Ovary (tissue), 7 donors: ENCODE measurements at regions not wholly inside any gene's neighbourhood (a gene's known extent, or its start where the extent isn't known, plus 50 kb on each side); places are given as distances from the start of the nearest gene placed in this dataset.

Experiments
- DNase-seq, 5 donors: peaks; one replicate each; pipeline ENCODE4 v3.0.0-alpha.2; 2019 to 2020
- H3K27ac ChIP-seq, 2 donors: fragments of 200-600 bp; one replicate each; pipeline versions ENCODE4 v1.5.1 to v1.8.0; 2019 to 2022
- H3K27me3 ChIP-seq: fragments of 200-600 bp; one replicate; pipeline ENCODE4 v1.8.0; 2022
- H3K36me3 ChIP-seq: fragments of 200-600 bp; sonication (generic); one replicate; pipeline ENCODE4 v1.5.1; 2019
- H3K4me1 ChIP-seq: one replicate; pipeline ENCODE4 v1.8.1; 2013; ENCODE audit warnings: mild to moderate bottlenecking, moderate library complexity; ENCODE audit not compliant: insufficient read depth
- H3K4me3 ChIP-seq: fragments of 200-600 bp; sonication (generic); one replicate; pipeline ENCODE4 v1.5.1; 2017
- H3K9me3 ChIP-seq, 2 donors: fragments of 200-600 bp in 1 of 2; sonication (generic) in 1 of 2; one replicate each; pipeline versions ENCODE4 v1.5.1 to v1.8.1; 2013 to 2019; ENCODE audit warnings: mild to moderate bottlenecking in 1 of 2, moderate library complexity in 1 of 2
- CTCF ChIP-seq, 3 donors: fragments of 450-650 bp in 2 of 3; fragments of 200-600 bp in 1 of 3; IDR thresholded peaks; one replicate each; pipeline versions ENCODE4 v1.5.1 to v1.8.0; 2016 to 2022; ENCODE audit warnings: antibody characterized with exemption in 3 of 3, mild to moderate bottlenecking in 1 of 3
- EP300 ChIP-seq: sonication (generic); formaldehyde crosslinking; IDR thresholded peaks from one replicate; pipeline ENCODE4 v1.6.1; 2017; ENCODE audit warnings: antibody characterized with exemption
- POLR2A ChIP-seq: fragments of 450-650 bp; IDR thresholded peaks from one replicate; pipeline ENCODE4 v1.6.1; 2017; ENCODE audit warnings: antibody characterized with exemption, mild to moderate bottlenecking, moderate library complexity
- WGBS, 3 donors: extraction: QIAGEN DNeasy Blood & Tissue Kit in 1 of 3; methylation state at CpG; one replicate each; pipeline versions ENCODE4 v1.1.5 to v1.1.7; 2013 to 2017; 5-methylcytosine and 5-hydroxymethylcytosine counted together
- intact Hi-C, 4 donors: fragments of 100-400 bp; cut with DNase I; formaldehyde crosslinking; loops; one replicate each; pipeline versions ENCODE4 v1.11.0 to v1.15.1; 2022 to 2023
- donor health status: DM: no; HTN: no; CAD: no; lungs with moderate emphysema.
- donor health status: DM: no; HTN: no; CAD: no.
- donor health status: Bipolar disorder and iron deficiency.
- donor health status: DM: no; HTN: no; CAD: no.
- donor health status: DM: yes; HTN: yes; CAD: no.

- intact Hi-C loops = no loop called here
- Histone ChIP-seq H3K36me3 (no peaks in the 10 kb centered on the region), H3K27ac (no peak overlapping the region), H3K9me3 (no peaks in the 10 kb centered on the region), H3K4me3 (no peak overlapping the region), H3K27me3 (no peaks in the 10 kb centered on the region), H3K4me1 (peaks cover 2% of the 10 kb centered on the region)
- WGBS, 3 donors = 79 to 91% (median 80%) methylated on average over 4 of the region's 4 CpGs
- no peak for DNase-seq
- TF ChIP-seq EP300 (no peak), POLR2A (no peak), CTCF (IDR thresholded peaks at IDR 0.05) (no peak)
Measured at GRCh38 chr2:161103451-161103831, 56.8 kb upstream of the TANK start.

GRCh38 chr2:161104054-161104553 is 56.1 kb upstream of the TANK start:
- TF ChIP-seq CTCF (IDR thresholded peaks at IDR 0.05) (no peak), POLR2A (no peak), EP300 (no peak)
- peaks cover 2% of the 10 kb centered on the region for H3K4me1 ChIP-seq
- H3K36me3 ChIP-seq = no peaks in the 10 kb centered on the region
- WGBS, 3 donors = 56 to 72% (median 56%) methylated on average over 5 of the region's 5 CpGs
- no peak overlapping the region for H3K27ac ChIP-seq
- no peak overlapping the region for H3K4me3 ChIP-seq
- no peak for DNase-seq
- intact Hi-C loops = no loop called here
- H3K27me3 ChIP-seq = no peaks in the 10 kb centered on the region
- H3K9me3 ChIP-seq = no peaks in the 10 kb centered on the region

GRCh38 chr2:161107265-161107664 is 53.0 kb upstream of the TANK start:
- no peak overlapping the region for H3K27ac ChIP-seq
- no peak for TF ChIP-seq CTCF (IDR thresholded peaks at IDR 0.05)
- TF ChIP-seq POLR2A = no peak
- no peak for TF ChIP-seq EP300
- DNase-seq = no peak
- no peaks in the 10 kb centered on the region for H3K36me3 ChIP-seq
- no peaks in the 10 kb centered on the region for H3K27me3 ChIP-seq
- intact Hi-C loops = no loop called here
- H3K4me1 ChIP-seq = no peaks in the 10 kb centered on the region
- H3K9me3 ChIP-seq = no peaks in the 10 kb centered on the region
- WGBS, 3 donors = 91 to 100% (median 96%) methylated on average over 1 of the region's 1 CpG
- no peak overlapping the region for H3K4me3 ChIP-seq
